ENCODE measurements at regions not wholly inside any gene's neighbourhood (a gene's known extent, or its start where the extent isn't known, plus 50 kb on each side); places are given as distances from the start of the nearest gene placed in this dataset.
"Not testable (repeated sequence)": the region's sequence is repeated elsewhere in the genome, so short reads cannot be mapped to it uniquely, and the experiment has no call there.

GRCh38 chr13:37986811-37987210, 117.2 kb upstream of the TRPC4 start:
- Mint-ChIP-seq H3K4me3 (no peak overlapping the region), H3K4me1 (no peaks in the 10 kb centered on the region), H3K27ac (no peak overlapping the region), H3K36me3 (no peaks in the 10 kb centered on the region), H3K9me3 (peaks cover 4% of the 10 kb centered on the region), H3K27me3 (no peaks in the 10 kb centered on the region)

GRCh38 chr13:37985281-37985680, 115.7 kb upstream of the TRPC4 start:
- Mint-ChIP-seq H3K4me1 (no peaks in the 10 kb centered on the region), H3K27me3 (no peaks in the 10 kb centered on the region), H3K27ac (no peak overlapping the region), H3K4me3 (no peak overlapping the region), H3K9me3 (peaks cover 4% of the 10 kb centered on the region), H3K36me3 (no peaks in the 10 kb centered on the region)

- Mint-ChIP-seq H3K4me1 (no peaks in the 10 kb centered on the region), H3K4me3 (no peak overlapping the region), H3K9me3 (peaks cover 4% of the 10 kb centered on the region)
Observed at GRCh38 chr13:37984357-37984756, 114.8 kb upstream of the TRPC4 start.

GRCh38 chr13:37981932-37982331, 112.4 kb upstream of the TRPC4 start:
- H3K4me1 Mint-ChIP-seq = no peaks in the 10 kb centered on the region
- H3K36me3 Mint-ChIP-seq = no peaks in the 10 kb centered on the region
- no peak overlapping the region for H3K27ac Mint-ChIP-seq
- no peak overlapping the region for H3K4me3 Mint-ChIP-seq
- peaks cover 4% of the 10 kb centered on the region for H3K9me3 Mint-ChIP-seq
- no peaks in the 10 kb centered on the region for H3K27me3 Mint-ChIP-seq

More at GRCh38 chr13:37984357-37984756, 114.8 kb upstream of the TRPC4 start:
- Mint-ChIP-seq H3K27me3 (no peaks in the 10 kb centered on the region), H3K36me3 (no peaks in the 10 kb centered on the region), H3K27ac (no peak overlapping the region)

GRCh38 chr13:37978680-37979079, 109.1 kb upstream of the TRPC4 start:
- H3K36me3 Mint-ChIP-seq = no peaks in the 10 kb centered on the region
- H3K4me3 Mint-ChIP-seq = no peak overlapping the region
- H3K27ac Mint-ChIP-seq = no peak overlapping the region
- H3K9me3 Mint-ChIP-seq = no peaks in the 10 kb centered on the region
- H3K4me1 Mint-ChIP-seq = no peaks in the 10 kb centered on the region
- H3K27me3 Mint-ChIP-seq = no peaks in the 10 kb centered on the region

- peaks cover 5% of the 10 kb centered on the region for H3K9me3 Mint-ChIP-seq
- H3K36me3 Mint-ChIP-seq = no peaks in the 10 kb centered on the region
- no peak overlapping the region for H3K4me3 Mint-ChIP-seq
- no peak overlapping the region for H3K27ac Mint-ChIP-seq
- no peaks in the 10 kb centered on the region for H3K27me3 Mint-ChIP-seq
- no peaks in the 10 kb centered on the region for H3K4me1 Mint-ChIP-seq
Observed at GRCh38 chr13:37968555-37968954, 99.0 kb upstream of the TRPC4 start.

- H3K36me3 Mint-ChIP-seq = no peaks in the 10 kb centered on the region
- no peaks in the 10 kb centered on the region for H3K4me1 Mint-ChIP-seq
- no peak overlapping the region for H3K27ac Mint-ChIP-seq
- H3K9me3 Mint-ChIP-seq = peaks cover 5% of the 10 kb centered on the region
- no peaks in the 10 kb centered on the region for H3K27me3 Mint-ChIP-seq
- H3K4me3 Mint-ChIP-seq = no peak overlapping the region
Observed at GRCh38 chr13:37966266-37966665, 96.7 kb upstream of the TRPC4 start.

- Mint-ChIP-seq H3K36me3 (no peaks in the 10 kb centered on the region), H3K27me3 (no peaks in the 10 kb centered on the region), H3K4me3 (no peak overlapping the region), H3K27ac (no peak overlapping the region), H3K4me1 (no peaks in the 10 kb centered on the region), H3K9me3 (peaks cover 9% of the 10 kb centered on the region)
Observed at GRCh38 chr13:37960427-37960826, 90.9 kb upstream of the TRPC4 start.

- Mint-ChIP-seq H3K9me3 (peaks cover 7% of the 10 kb centered on the region), H3K4me3 (no peak overlapping the region), H3K36me3 (no peaks in the 10 kb centered on the region), H3K27me3 (no peaks in the 10 kb centered on the region), H3K4me1 (no peaks in the 10 kb centered on the region), H3K27ac (no peak overlapping the region)
Observed at GRCh38 chr13:37959284-37959683, 89.7 kb upstream of the TRPC4 start.

GRCh38 chr13:37956536-37956935, 87.0 kb upstream of the TRPC4 start:
- H3K36me3 Mint-ChIP-seq = no peaks in the 10 kb centered on the region
- peaks cover 7% of the 10 kb centered on the region for H3K9me3 Mint-ChIP-seq
- no peaks in the 10 kb centered on the region for H3K4me1 Mint-ChIP-seq
- no peak overlapping the region for H3K4me3 Mint-ChIP-seq
- no peak overlapping the region for H3K27ac Mint-ChIP-seq
- no peaks in the 10 kb centered on the region for H3K27me3 Mint-ChIP-seq

GRCh38 chr13:37954597-37954996, 85.0 kb upstream of the TRPC4 start:
- H3K36me3 Mint-ChIP-seq, H3K27me3 Mint-ChIP-seq, H3K4me3 Mint-ChIP-seq, H3K4me1 Mint-ChIP-seq, H3K27ac Mint-ChIP-seq, H3K9me3 Mint-ChIP-seq: not testable (repeated sequence)

- Mint-ChIP-seq H3K4me3 (no peak overlapping the region), H3K36me3 (no peaks in the 10 kb centered on the region), H3K9me3 (peaks cover 6% of the 10 kb centered on the region), H3K27ac (no peak overlapping the region), H3K4me1 (no peaks in the 10 kb centered on the region), H3K27me3 (no peaks in the 10 kb centered on the region)
Observed at GRCh38 chr13:37954191-37954590, 84.6 kb upstream of the TRPC4 start.

GRCh38 chr13:37953696-37954095, 84.1 kb upstream of the TRPC4 start:
- no peaks in the 10 kb centered on the region for H3K27me3 Mint-ChIP-seq
- no peak overlapping the region for H3K27ac Mint-ChIP-seq
- no peaks in the 10 kb centered on the region for H3K4me1 Mint-ChIP-seq
- H3K36me3 Mint-ChIP-seq = no peaks in the 10 kb centered on the region
- no peak overlapping the region for H3K4me3 Mint-ChIP-seq
- peaks cover under 1% of the 10 kb centered on the region for H3K9me3 Mint-ChIP-seq

- no peaks in the 10 kb centered on the region for H3K27me3 Mint-ChIP-seq
- H3K4me3 Mint-ChIP-seq = no peak overlapping the region
- H3K36me3 Mint-ChIP-seq = no peaks in the 10 kb centered on the region
- no peaks in the 10 kb centered on the region for H3K9me3 Mint-ChIP-seq
- no peaks in the 10 kb centered on the region for H3K4me1 Mint-ChIP-seq
- H3K27ac Mint-ChIP-seq = no peak overlapping the region
Observed at GRCh38 chr13:37950016-37950415, 80.4 kb upstream of the TRPC4 start.

GRCh38 chr13:37947419-37948140, 78.0 kb upstream of the TRPC4 start:
- Mint-ChIP-seq H3K4me3 (no peak overlapping the region), H3K27ac (no peak overlapping the region), H3K27me3 (no peaks in the 10 kb centered on the region), H3K36me3 (no peaks in the 10 kb centered on the region), H3K4me1 (no peaks in the 10 kb centered on the region), H3K9me3 (no peaks in the 10 kb centered on the region)

GRCh38 chr13:37945651-37946575, 76.3 kb upstream of the TRPC4 start:
- H3K4me1 Mint-ChIP-seq = no peaks in the 10 kb centered on the region
- no peak overlapping the region for H3K27ac Mint-ChIP-seq
- no peaks in the 10 kb centered on the region for H3K9me3 Mint-ChIP-seq
- H3K36me3 Mint-ChIP-seq = no peaks in the 10 kb centered on the region
- no peaks in the 10 kb centered on the region for H3K27me3 Mint-ChIP-seq
- H3K4me3 Mint-ChIP-seq = no peak overlapping the region

Data from activated naive CD4-positive, alpha-beta T cell treated with anti-CD3 and anti-CD28 coated beads, Interleukin-2, amount 50 U/mL, for 24 hours (primary cell).